WTC11 (cell line): ENCODE measurements at regions not wholly inside any gene's neighbourhood (a gene's known extent, or its start where the extent isn't known, plus 50 kb on each side); places are given as distances from the start of the nearest gene placed in this dataset.

Experiments
- ATF1 ChIP-seq: sonication (generic); formaldehyde crosslinking; IDR thresholded peaks from 2 replicates; pipeline ENCODE4 v1.8.1; 2023; ENCODE audit warnings: mild to moderate bottlenecking, moderate library complexity, missing genetic modification reagents
- CREB1 ChIP-seq: sonication (generic); formaldehyde crosslinking; IDR thresholded peaks from 2 replicates; pipeline ENCODE4 v1.8.0; 2023; ENCODE audit warnings: mild to moderate bottlenecking, missing genetic modification reagents
- CREM ChIP-seq: sonication (generic); formaldehyde crosslinking; IDR thresholded peaks from 2 replicates; pipeline ENCODE4 v1.8.1; 2022; ENCODE audit warnings: mild to moderate bottlenecking, missing genetic modification reagents, moderate library complexity
- NFE2L1 ChIP-seq: sonication (generic); formaldehyde crosslinking; IDR thresholded peaks from 2 replicates; pipeline ENCODE4 v1.8.1; 2023; ENCODE audit warnings: missing genetic modification reagents
- TF ChIP-seq, protein P1 (sequence below): fragments of 200-600 bp; IDR thresholded peaks from 2 replicates; pipeline ENCODE4 v1.8.0; 2022; ENCODE audit warnings: antibody characterized with exemption

DNA sequence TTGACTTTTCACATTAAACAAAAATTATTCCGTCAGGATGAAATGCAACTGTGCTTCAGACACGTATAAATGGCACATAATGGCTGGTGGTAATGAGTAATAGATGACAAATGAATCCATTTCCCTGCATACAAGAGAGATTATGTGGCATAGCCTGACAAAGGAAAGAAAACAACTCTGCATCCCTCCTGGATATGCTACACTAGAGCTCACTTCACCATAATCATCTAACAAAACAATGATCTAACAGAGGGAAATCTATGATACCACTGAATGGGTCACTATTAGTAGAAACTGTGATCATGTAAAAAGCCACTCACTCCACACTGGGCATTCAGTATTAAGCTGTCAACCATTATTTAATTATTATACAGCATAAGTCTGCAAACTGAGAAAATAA is 1498.4 kb downstream of the EFNB2 start:
- TF ChIP-seq, protein P1, sequence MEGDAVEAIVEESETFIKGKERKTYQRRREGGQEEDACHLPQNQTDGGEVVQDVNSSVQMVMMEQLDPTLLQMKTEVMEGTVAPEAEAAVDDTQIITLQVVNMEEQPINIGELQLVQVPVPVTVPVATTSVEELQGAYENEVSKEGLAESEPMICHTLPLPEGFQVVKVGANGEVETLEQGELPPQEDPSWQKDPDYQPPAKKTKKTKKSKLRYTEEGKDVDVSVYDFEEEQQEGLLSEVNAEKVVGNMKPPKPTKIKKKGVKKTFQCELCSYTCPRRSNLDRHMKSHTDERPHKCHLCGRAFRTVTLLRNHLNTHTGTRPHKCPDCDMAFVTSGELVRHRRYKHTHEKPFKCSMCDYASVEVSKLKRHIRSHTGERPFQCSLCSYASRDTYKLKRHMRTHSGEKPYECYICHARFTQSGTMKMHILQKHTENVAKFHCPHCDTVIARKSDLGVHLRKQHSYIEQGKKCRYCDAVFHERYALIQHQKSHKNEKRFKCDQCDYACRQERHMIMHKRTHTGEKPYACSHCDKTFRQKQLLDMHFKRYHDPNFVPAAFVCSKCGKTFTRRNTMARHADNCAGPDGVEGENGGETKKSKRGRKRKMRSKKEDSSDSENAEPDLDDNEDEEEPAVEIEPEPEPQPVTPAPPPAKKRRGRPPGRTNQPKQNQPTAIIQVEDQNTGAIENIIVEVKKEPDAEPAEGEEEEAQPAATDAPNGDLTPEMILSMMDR = no peak
- TF ChIP-seq CREM (CRISPR knock-in tag) (no peak), NFE2L1 (no peak), ATF1 (CRISPR knock-in tag) (no peak), CREB1 (CRISPR knock-in tag) (no peak)
